Activated naive CD4-positive, alpha-beta T cell treated with anti-CD3 and anti-CD28 coated beads, Interleukin-2, amount 10 ng/mL, durations not matched to agents 7 days and 5 days (primary cell): ENCODE measurements at regions not wholly inside any gene's neighbourhood (a gene's known extent, or its start where the extent isn't known, plus 50 kb on each side); places are given as distances from the start of the nearest gene placed in this dataset.

Experiments
- CTCF ChIA-PET: fragments of 350-600 bp; sonication (Branson Sonifier 250); formaldehyde crosslinking; loops from one replicate; lab custom pipeline; 2021; ENCODE audit warnings: antibody characterized with exemption; lab: Charles Lee
- DNase-seq: peaks from one replicate; pipeline ENCODE4 v3.0.0-alpha.2; 2020
- H3K27ac Mint-ChIP-seq: one replicate; pipeline ENCODE4 v1.8.0; 2021; ENCODE audit warnings: mild to moderate bottlenecking, moderate library complexity, mixed read lengths
- H3K27me3 Mint-ChIP-seq: one replicate; pipeline ENCODE4 v1.8.0; 2021; ENCODE audit warnings: mild to moderate bottlenecking, mixed read lengths
- H3K36me3 Mint-ChIP-seq: one replicate; pipeline ENCODE4 v1.8.0; 2021; ENCODE audit warnings: mixed read lengths
- H3K4me1 Mint-ChIP-seq: one replicate; pipeline ENCODE4 v1.8.0; 2021; ENCODE audit warnings: mixed read lengths
- H3K4me3 Mint-ChIP-seq: one replicate; pipeline ENCODE4 v1.8.0; 2021; ENCODE audit warnings: mild to moderate bottlenecking, moderate library complexity, mixed read lengths
- H3K9me3 Mint-ChIP-seq: one replicate; pipeline ENCODE4 v1.8.0; 2021; ENCODE audit warnings: mixed read lengths

DNA sequence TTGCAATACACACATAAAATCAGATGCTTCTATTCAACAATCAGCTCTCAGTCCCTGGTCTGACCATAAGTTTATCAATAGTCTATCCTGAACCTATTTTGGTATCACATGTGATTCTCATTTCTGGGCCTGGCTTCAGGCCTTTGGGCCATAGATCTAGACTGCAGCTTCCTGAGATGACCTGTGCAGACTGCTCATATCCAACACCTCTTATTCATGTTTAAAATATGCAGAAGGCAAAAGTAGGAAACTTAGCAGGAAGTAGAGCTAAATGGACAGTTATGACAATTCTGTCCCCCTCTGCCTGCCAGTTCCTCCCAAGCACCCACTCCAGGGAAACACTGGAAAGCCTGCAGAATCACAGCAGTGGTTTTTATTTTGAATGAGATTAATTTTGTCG, 53.3 kb downstream of the C7orf25 start:
- DNase-seq = no peak
- Mint-ChIP-seq H3K27ac (no peak overlapping the region), H3K27me3 (peaks cover 33% of the 10 kb centered on the region), H3K4me3 (no peak overlapping the region), H3K36me3 (no peaks in the 10 kb centered on the region), H3K9me3 (no peaks in the 10 kb centered on the region), H3K4me1 (peaks cover 2% of the 10 kb centered on the region)
- CTCF ChIA-PET = no interaction called here

DNA sequence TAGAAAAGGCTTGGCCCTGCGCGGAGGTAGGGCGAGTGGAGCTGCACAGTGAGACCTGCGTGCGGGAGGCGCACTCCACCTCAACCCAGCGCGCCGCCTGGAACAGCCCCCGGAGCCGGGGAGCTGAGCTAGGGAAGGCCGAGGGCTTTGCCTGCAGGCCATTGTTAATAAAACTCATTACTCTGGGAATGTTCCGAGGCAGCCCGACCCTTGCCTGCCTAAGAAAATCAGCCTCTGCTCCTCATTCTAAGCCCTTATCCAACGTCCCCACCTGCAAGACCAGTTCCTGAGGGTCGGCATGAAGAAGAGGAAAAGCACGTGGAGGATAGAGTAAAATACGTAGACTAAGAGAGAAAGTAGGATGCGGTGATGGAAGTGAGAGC, 55.3 kb downstream of the C7orf25 start:
- Mint-ChIP-seq H3K27me3 (peaks cover 42% of the 10 kb centered on the region), H3K4me1 (peaks cover 2% of the 10 kb centered on the region), H3K9me3 (no peaks in the 10 kb centered on the region), H3K4me3 (peak overlapping the region; percentile 24), H3K27ac (no peak overlapping the region), H3K36me3 (no peaks in the 10 kb centered on the region)
- CTCF ChIA-PET = interaction anchor here (1.4 kb wide), 1 partner anchor 20 kb away, joined by 3 read pairs; no protein-coding TSS in a partner anchor
- no peak for DNase-seq

GRCh38 chr7:42854571-42855118, 57.2 kb downstream of the C7orf25 start:
- Mint-ChIP-seq H3K27ac (no peak overlapping the region), H3K4me3 (no peak overlapping the region), H3K36me3 (no peaks in the 10 kb centered on the region), H3K9me3 (no peaks in the 10 kb centered on the region), H3K4me1 (peaks cover 2% of the 10 kb centered on the region), H3K27me3 (peaks cover 42% of the 10 kb centered on the region)
- CTCF ChIA-PET = no interaction called here
- DNase-seq = no peak

GRCh38 chr7:42852531-42852930, 59.3 kb downstream of the C7orf25 start:
- Mint-ChIP-seq H3K27ac (no peak overlapping the region), H3K4me1 (peaks cover 2% of the 10 kb centered on the region), H3K4me3 (no peak overlapping the region), H3K27me3 (peaks cover 37% of the 10 kb centered on the region), H3K9me3 (no peaks in the 10 kb centered on the region), H3K36me3 (no peaks in the 10 kb centered on the region)
- no peak for DNase-seq
- CTCF ChIA-PET = interaction anchor here (0.9 kb wide), 1 partner anchor 107 kb away, joined by 3 read pairs; no protein-coding TSS in a partner anchor

- H3K27me3 Mint-ChIP-seq = peaks cover 27% of the 10 kb centered on the region
- H3K4me1 Mint-ChIP-seq = no peaks in the 10 kb centered on the region
- no peaks in the 10 kb centered on the region for H3K9me3 Mint-ChIP-seq
- H3K27ac Mint-ChIP-seq = no peak overlapping the region
- DNase-seq = peak; percentile 29
- no peak overlapping the region for H3K4me3 Mint-ChIP-seq
- no peaks in the 10 kb centered on the region for H3K36me3 Mint-ChIP-seq
- CTCF ChIA-PET = interaction anchor here (1.0 to 1.8 kb wide), 5 partner anchors 17 to 900 kb away, joined by 3 to 6 read pairs (median 6); no protein-coding TSS in a partner anchor
Observed at GRCh38 chr7:42843205-42843800, 68.6 kb downstream of the C7orf25 start.

- Mint-ChIP-seq H3K4me1 (no peaks in the 10 kb centered on the region), H3K4me3 (no peak overlapping the region), H3K27ac (no peak overlapping the region), H3K27me3 (no peaks in the 10 kb centered on the region), H3K36me3 (no peaks in the 10 kb centered on the region), H3K9me3 (no peaks in the 10 kb centered on the region)
- no peak for DNase-seq
- CTCF ChIA-PET = interaction anchor here (1.3 kb wide), 1 partner anchor 855 kb away, joined by 3 read pairs; no protein-coding TSS in a partner anchor
Observed at GRCh38 chr7:42834676-42835075, 77.2 kb downstream of the C7orf25 start.

- Mint-ChIP-seq H3K27me3 (no peaks in the 10 kb centered on the region), H3K4me3 (no peak overlapping the region), H3K36me3 (no peaks in the 10 kb centered on the region), H3K9me3 (no peaks in the 10 kb centered on the region), H3K27ac (no peak overlapping the region), H3K4me1 (no peaks in the 10 kb centered on the region)
- CTCF ChIA-PET = no interaction called here
- no peak for DNase-seq
Observed at GRCh38 chr7:42833411-42833810, 78.5 kb downstream of the C7orf25 start.

DNA sequence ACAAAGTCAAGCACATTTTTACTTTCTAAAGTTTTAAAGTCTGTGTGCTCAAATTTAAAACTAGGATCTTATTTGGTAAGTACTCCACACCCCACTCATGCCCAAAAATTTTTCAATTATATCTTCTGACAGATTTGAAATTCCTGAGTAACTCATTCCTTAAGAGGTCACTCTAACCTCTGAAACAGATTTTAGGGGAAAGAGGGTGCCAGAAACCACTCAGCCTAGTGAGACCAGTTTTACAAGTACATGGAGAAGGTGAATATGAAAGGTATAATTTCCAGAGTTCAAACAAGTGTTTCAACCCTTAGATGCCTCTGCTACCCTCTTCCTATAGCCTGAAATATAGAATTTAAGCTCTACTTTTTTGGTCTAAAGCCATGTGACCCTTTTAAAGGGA, 79.2 kb downstream of the C7orf25 start:
- Mint-ChIP-seq H3K4me3 (no peak overlapping the region), H3K9me3 (no peaks in the 10 kb centered on the region), H3K36me3 (no peaks in the 10 kb centered on the region), H3K27me3 (no peaks in the 10 kb centered on the region), H3K27ac (no peak overlapping the region), H3K4me1 (no peaks in the 10 kb centered on the region)
- no peak for DNase-seq
- CTCF ChIA-PET = no interaction called here

DNA sequence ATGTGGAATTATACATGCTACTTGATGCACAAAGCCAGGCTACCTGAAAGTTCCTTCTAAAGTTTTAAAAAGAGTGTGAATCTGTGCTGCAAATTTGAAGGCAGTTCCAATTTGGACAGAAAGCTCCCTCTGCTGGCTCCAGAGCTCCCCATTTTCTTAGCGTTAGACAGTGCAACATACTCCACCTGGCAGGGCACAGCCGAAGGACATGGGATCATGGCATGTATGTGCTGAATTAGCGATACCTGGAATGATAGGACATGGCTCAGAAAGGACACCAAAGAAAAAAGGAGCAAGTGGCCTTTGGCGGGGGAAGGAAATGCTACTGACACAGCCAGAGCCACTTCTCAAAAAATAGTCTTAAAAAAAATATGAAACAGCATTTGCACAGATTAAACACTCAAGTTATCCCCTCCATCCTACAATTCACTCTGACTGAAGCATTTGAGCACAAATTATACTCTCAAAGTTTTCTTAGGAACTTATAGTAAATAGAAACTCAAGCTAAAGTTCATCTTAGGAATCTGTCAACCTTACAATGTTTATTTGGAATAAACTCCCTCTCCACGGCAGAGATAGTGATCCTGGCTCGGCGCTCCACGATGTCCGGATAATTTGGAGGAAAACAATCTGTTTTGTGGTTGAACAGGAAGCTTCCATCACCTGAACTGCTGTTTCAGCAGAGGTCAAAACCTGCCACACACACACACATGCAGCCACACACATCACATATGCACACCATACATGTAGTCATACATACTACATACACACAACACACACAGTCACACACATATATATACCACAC, 80.0 kb downstream of the C7orf25 start:
- H3K36me3 Mint-ChIP-seq = no peaks in the 10 kb centered on the region
- CTCF ChIA-PET = no interaction called here
- no peak overlapping the region for H3K4me3 Mint-ChIP-seq
- H3K27me3 Mint-ChIP-seq = no peaks in the 10 kb centered on the region
- no peaks in the 10 kb centered on the region for H3K4me1 Mint-ChIP-seq
- H3K27ac Mint-ChIP-seq = no peak overlapping the region
- H3K9me3 Mint-ChIP-seq = no peaks in the 10 kb centered on the region
- no peak for DNase-seq

DNA sequence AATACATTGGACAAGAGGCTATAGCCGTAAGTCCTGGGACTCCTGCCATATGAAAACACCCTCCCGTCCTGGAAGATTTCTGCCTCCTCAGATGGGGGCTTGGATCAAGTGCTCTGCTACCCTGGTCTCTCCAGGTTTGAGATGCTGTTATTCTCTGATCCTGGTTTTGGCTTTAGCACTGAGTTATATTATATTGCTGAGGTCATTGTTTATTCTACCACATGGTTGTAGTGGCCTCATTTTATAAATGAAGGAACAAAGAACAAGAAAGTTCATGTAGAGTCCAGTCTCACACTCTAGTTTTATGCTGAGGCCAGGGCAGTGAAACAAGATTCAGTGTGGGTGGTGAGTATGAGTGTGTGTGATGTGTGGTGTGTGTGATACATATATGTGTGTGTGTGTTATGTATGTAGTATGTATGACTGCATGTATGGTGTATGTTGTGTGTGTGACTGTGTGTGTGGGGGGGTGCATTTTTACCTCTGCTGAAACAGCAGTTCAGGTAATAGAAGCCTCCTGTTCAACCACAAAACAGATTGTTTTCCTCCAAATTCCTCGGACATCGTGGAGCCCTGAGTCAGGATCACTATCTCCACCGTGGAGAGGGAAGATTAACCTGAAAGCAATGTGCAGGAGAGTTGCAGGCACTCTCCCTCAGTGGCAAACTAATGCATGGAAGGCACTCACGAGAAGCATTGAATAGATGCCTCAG, 80.7 kb downstream of the C7orf25 start:
- H3K27me3 Mint-ChIP-seq = no peaks in the 10 kb centered on the region
- CTCF ChIA-PET = no interaction called here
- no peak overlapping the region for H3K4me3 Mint-ChIP-seq
- no peaks in the 10 kb centered on the region for H3K4me1 Mint-ChIP-seq
- DNase-seq = no peak
- H3K27ac Mint-ChIP-seq = no peak overlapping the region
- H3K9me3 Mint-ChIP-seq = no peaks in the 10 kb centered on the region
- H3K36me3 Mint-ChIP-seq = no peaks in the 10 kb centered on the region

- DNase-seq = no peak
Observed at GRCh38 chr7:42812779-42813178, 99.1 kb downstream of the C7orf25 start.

DNA sequence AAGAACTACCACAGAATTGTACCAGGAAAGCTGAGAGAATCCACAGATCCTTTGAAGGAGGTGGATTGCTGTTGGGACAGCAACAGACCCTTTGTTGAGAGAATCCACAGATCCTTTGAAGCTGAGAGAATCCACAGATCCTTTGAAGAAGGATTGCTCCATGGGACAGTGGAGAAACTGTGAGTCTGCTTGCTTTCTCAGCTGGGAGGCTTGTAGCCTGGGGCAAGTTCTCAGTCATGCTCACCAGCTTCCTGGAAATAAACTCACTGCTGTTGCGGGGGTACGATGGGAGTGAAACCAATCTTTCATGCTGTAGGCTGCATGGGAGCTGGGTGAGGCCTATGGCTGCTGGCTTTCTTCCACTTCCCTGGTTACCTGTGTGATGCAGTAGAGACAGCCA, 106.3 kb downstream of the C7orf25 start:
- CTCF ChIA-PET = no interaction called here
- Mint-ChIP-seq H3K9me3 (no peaks in the 10 kb centered on the region), H3K27ac (no peak overlapping the region), H3K4me1 (no peaks in the 10 kb centered on the region), H3K36me3 (no peaks in the 10 kb centered on the region), H3K27me3 (peaks cover 3% of the 10 kb centered on the region), H3K4me3 (no peak overlapping the region)
- no peak for DNase-seq

More at GRCh38 chr7:42812779-42813178, 99.1 kb downstream of the C7orf25 start:
- CTCF ChIA-PET = no interaction called here
- H3K36me3 Mint-ChIP-seq = no peaks in the 10 kb centered on the region
- no peaks in the 10 kb centered on the region for H3K4me1 Mint-ChIP-seq
- H3K9me3 Mint-ChIP-seq = no peaks in the 10 kb centered on the region
- H3K27ac Mint-ChIP-seq = no peak overlapping the region
- no peak overlapping the region for H3K4me3 Mint-ChIP-seq
- no peaks in the 10 kb centered on the region for H3K27me3 Mint-ChIP-seq

DNA sequence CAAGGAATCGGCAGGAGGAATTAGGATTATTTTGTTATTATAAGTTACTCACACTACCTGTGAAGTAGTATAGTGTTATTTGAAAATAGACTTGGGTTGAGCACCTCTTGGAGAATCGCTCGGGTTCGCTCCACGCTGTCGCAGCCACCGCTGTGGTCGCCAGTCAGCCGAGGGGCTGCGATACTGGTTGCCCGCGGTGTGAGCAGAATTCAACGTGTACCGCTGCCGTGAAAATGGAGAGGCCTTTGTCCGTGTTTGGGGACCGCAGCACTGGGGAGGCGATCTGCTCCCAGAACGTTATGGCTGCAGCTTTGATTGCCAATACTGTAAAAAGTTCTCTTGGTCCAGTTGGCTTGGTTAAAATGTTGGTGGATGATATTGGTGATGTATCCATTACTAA, 117.2 kb downstream of the C7orf25 start:
- CTCF ChIA-PET = no interaction called here
- Mint-ChIP-seq H3K4me1 (no peaks in the 10 kb centered on the region), H3K27me3 (no peaks in the 10 kb centered on the region), H3K4me3 (no peak overlapping the region), H3K27ac (no peak overlapping the region), H3K36me3 (no peaks in the 10 kb centered on the region), H3K9me3 (no peaks in the 10 kb centered on the region)
- no peak for DNase-seq

DNA sequence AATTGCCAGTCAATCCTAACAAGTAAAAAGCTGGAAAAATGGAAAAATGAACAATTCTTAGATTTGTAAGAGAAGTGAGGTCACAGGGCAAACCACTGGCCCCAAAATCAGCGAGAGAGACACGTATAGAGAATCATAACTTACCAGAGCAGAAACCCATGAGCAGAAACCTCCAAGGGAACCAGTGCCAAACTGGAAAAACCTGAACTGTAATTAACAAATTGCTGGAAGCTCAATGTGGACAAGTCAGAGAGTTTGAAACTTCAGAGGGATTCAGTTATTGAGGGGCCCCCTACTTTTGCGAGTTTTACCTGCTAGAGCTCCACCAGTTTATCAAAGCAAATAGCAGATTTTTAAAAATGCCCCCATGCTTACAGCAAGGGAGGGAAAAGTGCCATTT, 119.0 kb downstream of the C7orf25 start:
- H3K9me3 Mint-ChIP-seq = no peaks in the 10 kb centered on the region

More for the DNA sequence above, 119.0 kb downstream of the C7orf25 start:
- CTCF ChIA-PET = no interaction called here
- no peak overlapping the region for H3K4me3 Mint-ChIP-seq
- H3K4me1 Mint-ChIP-seq = no peaks in the 10 kb centered on the region
- H3K36me3 Mint-ChIP-seq = no peaks in the 10 kb centered on the region
- no peaks in the 10 kb centered on the region for H3K27me3 Mint-ChIP-seq
- DNase-seq = no peak
- no peak overlapping the region for H3K27ac Mint-ChIP-seq
